ENCODE measurements at regions not wholly inside any gene's neighbourhood (a gene's known extent, or its start where the extent isn't known, plus 50 kb on each side); places are given as distances from the start of the nearest gene placed in this dataset.

DNA sequence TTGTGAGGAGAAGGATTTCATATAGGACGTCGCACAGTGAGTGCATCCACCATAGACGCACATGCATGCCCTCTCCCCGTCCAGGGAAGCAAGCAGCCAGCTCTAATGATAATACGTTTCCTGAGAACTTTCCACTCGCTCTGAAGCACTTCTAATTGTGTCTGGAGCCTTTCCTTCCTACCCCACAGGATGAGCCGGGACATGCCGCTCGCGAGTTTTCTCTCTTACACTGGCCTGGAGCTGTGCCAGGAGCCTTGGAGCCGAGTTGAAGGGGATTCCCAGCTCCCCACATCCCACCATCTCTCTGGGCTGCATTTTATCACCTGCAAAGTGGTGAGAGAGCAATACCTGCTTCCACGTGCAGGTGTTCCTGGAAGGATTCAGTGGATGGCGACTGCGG, 368.1 kb downstream of the C16orf95 start:
- peaks cover 7% of the 10 kb centered on the region for H3K9me3 Mint-ChIP-seq
- H3K27ac ChIP-seq (ENCODE audit: low read depth, low read length) = no peak overlapping the region
- H3K4me3 ChIP-seq (ENCODE audit: low read length) = no peak overlapping the region
- peaks cover 24% of the 10 kb centered on the region for H3K4me1 Mint-ChIP-seq
- H3K9ac ChIP-seq (ENCODE audit: extremely low read depth, low read length, poor library complexity, severe bottlenecking) = no peak overlapping the region
- no peak overlapping the region for H3K27ac Mint-ChIP-seq
- WGBS, 2 experiments (ENCODE audit: insufficient coverage in 1 of 2, insufficient read length in 1 of 2) = 74 to 80% methylated on average over 8 to 14 of the region's 14 CpGs
- peaks cover 2% of the 10 kb centered on the region for H3K4me1 ChIP-seq (ENCODE audit: control insufficient read depth, insufficient read depth, low read length)
- no peak overlapping the region for H3K4me3 Mint-ChIP-seq
- H3K9me3 ChIP-seq (ENCODE audit: control insufficient read depth, low read length) = no peaks in the 10 kb centered on the region
- H3K27me3 Mint-ChIP-seq (ENCODE audit: insufficient read depth) = peaks cover 4% of the 10 kb centered on the region
- H3K36me3 ChIP-seq (ENCODE audit: control insufficient read depth, insufficient read depth, low read length) = no peaks in the 10 kb centered on the region
- no peaks in the 10 kb centered on the region for H3K27me3 ChIP-seq (ENCODE audit: control insufficient read depth, insufficient read depth, low read length, poor library complexity, severe bottlenecking)
- TF ChIP-seq, protein P1, sequence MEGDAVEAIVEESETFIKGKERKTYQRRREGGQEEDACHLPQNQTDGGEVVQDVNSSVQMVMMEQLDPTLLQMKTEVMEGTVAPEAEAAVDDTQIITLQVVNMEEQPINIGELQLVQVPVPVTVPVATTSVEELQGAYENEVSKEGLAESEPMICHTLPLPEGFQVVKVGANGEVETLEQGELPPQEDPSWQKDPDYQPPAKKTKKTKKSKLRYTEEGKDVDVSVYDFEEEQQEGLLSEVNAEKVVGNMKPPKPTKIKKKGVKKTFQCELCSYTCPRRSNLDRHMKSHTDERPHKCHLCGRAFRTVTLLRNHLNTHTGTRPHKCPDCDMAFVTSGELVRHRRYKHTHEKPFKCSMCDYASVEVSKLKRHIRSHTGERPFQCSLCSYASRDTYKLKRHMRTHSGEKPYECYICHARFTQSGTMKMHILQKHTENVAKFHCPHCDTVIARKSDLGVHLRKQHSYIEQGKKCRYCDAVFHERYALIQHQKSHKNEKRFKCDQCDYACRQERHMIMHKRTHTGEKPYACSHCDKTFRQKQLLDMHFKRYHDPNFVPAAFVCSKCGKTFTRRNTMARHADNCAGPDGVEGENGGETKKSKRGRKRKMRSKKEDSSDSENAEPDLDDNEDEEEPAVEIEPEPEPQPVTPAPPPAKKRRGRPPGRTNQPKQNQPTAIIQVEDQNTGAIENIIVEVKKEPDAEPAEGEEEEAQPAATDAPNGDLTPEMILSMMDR (conservative IDR thresholded peaks at IDR 0.05) = no peak
- no peaks in the 10 kb centered on the region for H3K36me3 Mint-ChIP-seq (ENCODE audit: low read depth)
- no peak for DNase-seq

DNA sequence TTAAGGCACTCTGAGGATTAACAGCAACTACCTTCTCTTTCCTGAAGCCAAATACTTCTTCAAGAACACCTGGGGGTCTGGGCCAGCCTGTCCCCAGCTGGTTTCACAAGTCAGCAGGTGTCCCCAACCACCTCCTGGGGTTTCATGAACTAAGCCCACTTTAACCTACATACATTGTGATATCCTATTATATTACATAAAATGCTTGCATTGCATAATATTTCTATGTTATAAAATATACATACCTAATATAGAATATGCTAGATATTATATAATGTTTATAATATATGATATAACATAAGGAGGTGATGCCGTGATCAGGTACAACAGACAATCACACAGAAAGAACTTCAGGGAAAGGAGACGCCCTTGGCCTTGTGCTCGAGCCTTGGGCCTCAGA, 367.6 kb downstream of the C16orf95 start:
- Mint-ChIP-seq H3K36me3 (ENCODE audit: low read depth) (no peaks in the 10 kb centered on the region), H3K27ac (no peak overlapping the region), H3K9me3 (peaks cover 7% of the 10 kb centered on the region), H3K27me3 (ENCODE audit: insufficient read depth) (peaks cover 4% of the 10 kb centered on the region), H3K4me1 (peaks cover 25% of the 10 kb centered on the region), H3K4me3 (no peak overlapping the region)
- no peaks in the 10 kb centered on the region for H3K36me3 ChIP-seq (ENCODE audit: control insufficient read depth, insufficient read depth, low read length)
- no peak overlapping the region for H3K27ac ChIP-seq (ENCODE audit: low read depth, low read length)
- WGBS, 2 experiments (ENCODE audit: insufficient coverage in 1 of 2, insufficient read length in 1 of 2) = 96 to 97% methylated on average over 3 of the region's 3 CpGs
- H3K4me3 ChIP-seq (ENCODE audit: low read length) = no peak overlapping the region
- no peak overlapping the region for H3K9ac ChIP-seq (ENCODE audit: extremely low read depth, low read length, poor library complexity, severe bottlenecking)
- H3K27me3 ChIP-seq (ENCODE audit: control insufficient read depth, insufficient read depth, low read length, poor library complexity, severe bottlenecking) = no peaks in the 10 kb centered on the region
- no peaks in the 10 kb centered on the region for H3K9me3 ChIP-seq (ENCODE audit: control insufficient read depth, low read length)
- H3K4me1 ChIP-seq (ENCODE audit: control insufficient read depth, insufficient read depth, low read length) = peaks cover 2% of the 10 kb centered on the region
- no peak for DNase-seq
- TF ChIP-seq, protein P1 (conservative IDR thresholded peaks at IDR 0.05) = no peak

DNA sequence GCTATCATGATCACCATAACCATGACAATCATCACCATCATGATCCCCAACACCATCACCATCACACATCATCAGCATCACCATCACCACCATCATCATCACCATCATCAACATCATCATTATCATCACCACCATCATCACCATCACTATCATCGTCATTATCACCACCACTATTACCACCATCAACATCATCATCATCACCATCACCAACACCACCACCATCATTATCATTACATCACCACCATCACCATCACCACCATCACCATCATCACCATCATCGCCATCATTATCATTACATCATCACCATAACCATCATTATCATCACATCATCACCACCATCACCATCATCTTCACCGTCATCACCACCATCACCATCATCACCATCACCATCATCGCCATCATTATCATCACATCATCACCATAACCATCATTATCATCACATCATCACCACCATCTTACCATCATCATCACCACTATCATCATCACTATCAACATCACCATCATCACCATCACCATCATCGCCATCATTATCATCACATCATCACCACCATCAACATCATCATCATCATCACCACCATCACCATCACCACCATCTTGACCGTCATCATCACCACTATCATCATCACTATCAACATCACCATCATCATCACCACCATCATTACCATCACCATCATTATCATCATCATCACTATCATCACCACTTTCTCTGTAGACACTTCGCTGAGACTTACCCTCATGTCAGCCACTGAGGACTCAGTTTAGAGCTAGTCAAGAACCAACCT, 366.0 kb downstream of the C16orf95 start:
- H3K27ac Mint-ChIP-seq = no peak overlapping the region
- peaks cover 4% of the 10 kb centered on the region for H3K27me3 Mint-ChIP-seq (ENCODE audit: insufficient read depth)
- peaks cover 7% of the 10 kb centered on the region for H3K9me3 Mint-ChIP-seq
- Histone ChIP-seq H3K4me3 (ENCODE audit: low read length) (no peak overlapping the region), H3K27me3 (ENCODE audit: control insufficient read depth, insufficient read depth, low read length, poor library complexity, severe bottlenecking) (no peaks in the 10 kb centered on the region), H3K9ac (ENCODE audit: extremely low read depth, low read length, poor library complexity, severe bottlenecking) (no peak overlapping the region), H3K4me1 (ENCODE audit: control insufficient read depth, insufficient read depth, low read length) (no peaks in the 10 kb centered on the region), H3K27ac (ENCODE audit: low read depth, low read length) (no peak overlapping the region), H3K9me3 (ENCODE audit: control insufficient read depth, low read length) (no peaks in the 10 kb centered on the region), H3K36me3 (ENCODE audit: control insufficient read depth, insufficient read depth, low read length) (no peaks in the 10 kb centered on the region)
- TF ChIP-seq, protein P1 (conservative IDR thresholded peaks at IDR 0.05) = no peak
- no peak for DNase-seq
- H3K36me3 Mint-ChIP-seq (ENCODE audit: low read depth) = no peaks in the 10 kb centered on the region
- H3K4me3 Mint-ChIP-seq = no peak overlapping the region
- WGBS, 2 experiments (ENCODE audit: insufficient coverage in 1 of 2, insufficient read length in 1 of 2) = 94 to 95% methylated on average over 7 of the region's 7 CpGs
- peaks cover 25% of the 10 kb centered on the region for H3K4me1 Mint-ChIP-seq

All from endodermal cell (in vitro differentiated cells).